ENCODE measurements at regions not wholly inside any gene's neighbourhood (a gene's known extent, or its start where the extent isn't known, plus 50 kb on each side); places are given as distances from the start of the nearest gene placed in this dataset.

GRCh38 chr5:110219769-110220168, 506.7 kb downstream of the TMEM232 start (continued):
- TF ChIP-seq ZNF462 (CRISPR knock-in tag; IDR thresholded peaks at IDR 0.05) = no peak
- no peak for TF ChIP-seq NANOG (IDR thresholded peaks at IDR 0.05; ENCODE audit: borderline replicate concordance)
- TF ChIP-seq REST (IDR thresholded peaks at IDR 0.05; ENCODE audit: unreplicated experiment) = no peak
- no peak for TF ChIP-seq STAT1 (IDR thresholded peaks at IDR 0.05; ENCODE audit: unreplicated experiment)

GRCh38 chr5:110221036-110221435, 505.4 kb downstream of the TMEM232 start:
- Histone ChIP-seq H3K4me2 (no peak overlapping the region), H3K9me2 (ENCODE audit: insufficient read depth) (0 out of 2 replicates have a peak, but pooled peaks cover 2% of the 10 kb centered on the region), H4K20me1 (replicated peaks; ENCODE audit: insufficient read depth) (no peaks in the 10 kb centered on the region), H3K4me1 (ENCODE audit: insufficient read depth) (no peaks in the 10 kb centered on the region), H3K27me3 (ENCODE audit: insufficient read depth) (no peaks in the 10 kb centered on the region), H3K36me3 (ENCODE audit: insufficient read depth) (peaks cover 4% of the 10 kb centered on the region; the same call in 1 of the 2 replicates), H2AFZ (no peak overlapping the region), H3F3A (replicated peaks; ENCODE audit: low read depth) (no peaks in the 10 kb centered on the region), H3K79me2 (replicated peaks; ENCODE audit: insufficient read depth) (no peaks in the 10 kb centered on the region), H3K27ac (ENCODE audit: low read depth) (no peak overlapping the region), H3K4me3 (no peak overlapping the region)
- no peak for ATAC-seq
- no peaks in the 10 kb centered on the region for H3K4me1 Mint-ChIP-seq
- peaks cover 15% of the 10 kb centered on the region; the same call in 2 of the 3 replicates for H3K36me3 Mint-ChIP-seq (ENCODE audit: low read depth)
- DNase-seq (ENCODE audit: low spot score) = no peak
- H3K9me3 Mint-ChIP-seq = peaks cover 33% of the 10 kb centered on the region
- H3K4me3 Mint-ChIP-seq = no peak overlapping the region
- H3K27me3 Mint-ChIP-seq (ENCODE audit: insufficient read depth, low read depth, poor library complexity) = peaks cover 1% of the 10 kb centered on the region
- H3K27ac Mint-ChIP-seq = no peak overlapping the region
- TF ChIP-seq CTCF (conservative IDR thresholded peaks at IDR 0.05; ENCODE audit: low read depth in 2 of 2) = no peak
- TF ChIP-seq STAT1 (IDR thresholded peaks at IDR 0.05; ENCODE audit: unreplicated experiment) = no peak
- no peak for TF ChIP-seq CREB1 (CRISPR knock-in tag; IDR thresholded peaks at IDR 0.05; ENCODE audit: low read depth)
- no peak for TF ChIP-seq ZNF331 (CRISPR knock-in tag; IDR thresholded peaks at IDR 0.05; ENCODE audit: low read depth)
- TF ChIP-seq JUNB (IDR thresholded peaks at IDR 0.05; ENCODE audit: unreplicated experiment) = no peak

Measured in GM23338 (cell line).